DOHH2 (cell line): ENCODE measurements at regions not wholly inside any gene's neighbourhood (a gene's known extent, or its start where the extent isn't known, plus 50 kb on each side); places are given as distances from the start of the nearest gene placed in this dataset.

Experiments
- H3F3A ChIP-seq: fragments of 200-600 bp; sonication (generic), shearing (Covaris generic); 2 replicates; pipeline ENCODE4 v1.6.0; 2016; ENCODE audit warnings: antibody characterized with exemption, mild to moderate bottlenecking; ENCODE audit not compliant: control insufficient read depth, insufficient read depth
- H3K27ac ChIP-seq: fragments of 200-600 bp; sonication (generic); 2 replicates; pipeline ENCODE4 v1.5.1; 2014; ENCODE audit warnings: low read depth, mild to moderate bottlenecking, low read length, moderate library complexity
- H3K27me3 ChIP-seq: fragments of 200-600 bp; sonication (generic); 2 replicates; pipeline ENCODE4 v1.6.1; 2014; ENCODE audit warnings: mild to moderate bottlenecking, low read length, mixed read lengths; ENCODE audit not compliant: control insufficient read depth
- H3K36me3 ChIP-seq: fragments of 200-600 bp; sonication (generic); 2 replicates; pipeline ENCODE4 v1.6.1; 2014; ENCODE audit warnings: mild to moderate bottlenecking, low read length, moderate library complexity, mixed read lengths; ENCODE audit not compliant: control insufficient read depth
- H3K4me1 ChIP-seq: fragments of 200-600 bp; sonication (generic); 2 replicates; pipeline ENCODE4 v1.6.1; 2014; ENCODE audit warnings: mild to moderate bottlenecking, low read length, mixed read lengths; ENCODE audit not compliant: control insufficient read depth
- H3K4me2 ChIP-seq: fragments of 200-600 bp; sonication (generic); 2 replicates; pipeline ENCODE4 v1.6.0; 2014; ENCODE audit warnings: mild to moderate bottlenecking, low read length, moderate library complexity
- H3K4me3 ChIP-seq: fragments of 200-600 bp; sonication (generic); 2 replicates; pipeline ENCODE4 v1.5.1; 2014; ENCODE audit warnings: mild to moderate bottlenecking, low read length, mixed read lengths
- H3K79me2 ChIP-seq: fragments of 200-600 bp; sonication (generic); 2 replicates; pipeline ENCODE4 v1.6.1; 2014; ENCODE audit warnings: mild to moderate bottlenecking, low read length, mixed read lengths; ENCODE audit not compliant: control insufficient read depth
- H3K9me2 ChIP-seq: fragments of 200-600 bp; sonication (generic); replicated peaks from 2 replicates; pipeline ENCODE4 v1.6.1; 2014; ENCODE audit warnings: mild to moderate bottlenecking, low read length, mixed read lengths; ENCODE audit not compliant: control insufficient read depth
- H3K9me3 ChIP-seq: fragments of 200-600 bp; sonication (generic); 2 replicates; pipeline ENCODE4 v1.6.1; 2014; ENCODE audit warnings: antibody characterized with exemption, low read length, mixed read lengths; ENCODE audit not compliant: control insufficient read depth, insufficient read depth
- H4K20me1 ChIP-seq: fragments of 200-600 bp; sonication (generic); 2 replicates; pipeline ENCODE4 v1.6.0; 2014; ENCODE audit warnings: low read depth, mild to moderate bottlenecking, antibody characterized with exemption, low read length, moderate library complexity; ENCODE audit not compliant: control insufficient read depth, insufficient read depth
- CTCF ChIP-seq: fragments of 200-600 bp; sonication (generic); IDR thresholded peaks from one replicate; pipeline ENCODE4 v1.5.1; 2014; ENCODE audit warnings: antibody characterized with exemption, mild to moderate bottlenecking, low read depth, low read length; ENCODE audit not compliant: poor library complexity, severe bottlenecking
- EZH2phosphoT487 ChIP-seq: fragments of 200-600 bp; sonication (generic); IDR thresholded peaks from 2 replicates; pipeline ENCODE4 v1.6.1; 2017; ENCODE audit warnings: borderline replicate concordance, mild to moderate bottlenecking, antibody characterized with exemption, low read length, moderate library complexity, mixed read lengths

DNA sequence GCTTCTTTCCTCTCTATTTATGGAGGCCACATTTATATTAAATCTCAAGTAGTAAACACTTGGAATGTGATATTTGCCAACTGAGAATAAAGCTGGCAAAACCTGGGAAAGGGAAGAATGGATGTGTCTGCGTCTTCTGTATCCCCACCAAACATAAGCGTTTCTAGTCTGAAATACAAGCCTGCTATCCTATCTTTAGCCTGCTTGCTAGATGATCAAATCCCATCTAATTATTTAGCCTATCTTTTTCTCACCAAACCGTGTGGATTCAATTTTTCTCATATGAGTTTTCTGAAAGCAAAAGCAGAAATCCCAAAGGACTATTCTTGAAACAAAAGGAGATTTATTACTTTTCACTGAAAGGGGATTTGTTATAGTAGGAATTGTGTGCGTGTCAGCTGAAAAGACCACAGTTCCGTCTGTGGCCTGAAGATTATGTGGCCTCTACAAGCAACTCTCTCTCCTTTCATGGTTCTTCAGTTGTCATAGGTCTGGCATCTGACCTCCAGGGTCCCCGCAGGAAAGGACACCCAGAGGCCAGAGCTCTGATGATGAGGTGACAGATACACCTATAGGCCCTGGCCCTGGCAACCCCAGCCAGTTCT lies 266.0 kb upstream of the MCTP2 start:
- no peaks in the 10 kb centered on the region for H3K9me2 ChIP-seq
- no peaks in the 10 kb centered on the region for H3K79me2 ChIP-seq
- no peaks in the 10 kb centered on the region for H3K27me3 ChIP-seq
- no peak overlapping the region for H3K4me2 ChIP-seq
- no peak overlapping the region for H3K27ac ChIP-seq
- H3K36me3 ChIP-seq, result no peaks in the 10 kb centered on the region
- no peaks in the 10 kb centered on the region for H3F3A ChIP-seq
- no peak overlapping the region for H3K4me3 ChIP-seq
- no peak for TF ChIP-seq CTCF
- no peak for TF ChIP-seq EZH2phosphoT487
- no peaks in the 10 kb centered on the region for H3K9me3 ChIP-seq
- no peaks in the 10 kb centered on the region for H4K20me1 ChIP-seq
- no peaks in the 10 kb centered on the region for H3K4me1 ChIP-seq

DNA sequence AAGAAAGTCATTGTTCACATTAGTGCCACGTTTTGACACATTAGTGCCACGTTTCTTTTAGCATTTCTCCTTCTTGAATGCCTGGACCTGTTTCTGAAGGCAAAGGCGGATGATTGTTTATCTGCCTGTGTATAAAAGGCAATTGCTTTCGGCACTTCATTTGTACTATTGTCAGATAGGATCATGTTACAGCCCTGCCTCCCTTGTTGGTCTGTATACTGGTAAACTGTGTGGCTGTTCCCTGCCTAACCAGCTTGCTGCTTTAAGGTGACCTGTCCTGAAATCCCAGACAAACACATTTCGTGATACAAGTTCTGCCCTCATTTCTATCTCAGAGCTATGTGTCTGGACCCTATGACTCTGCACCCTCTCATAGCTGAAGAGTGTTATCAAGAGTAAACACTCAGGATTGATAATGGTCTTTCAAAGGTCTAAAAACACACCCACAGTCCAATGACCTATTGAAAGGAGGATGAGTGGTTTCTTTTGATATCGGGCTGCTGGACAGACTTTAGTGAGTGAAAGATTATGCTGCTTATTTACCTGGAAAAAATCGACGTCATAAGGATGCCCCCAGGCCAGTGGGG lies 276.3 kb upstream of the MCTP2 start:
- Histone ChIP-seq H3K79me2 (no peaks in the 10 kb centered on the region), H3K4me2 (no peak overlapping the region), H3K27ac (no peak overlapping the region), H3K4me1 (no peaks in the 10 kb centered on the region), H4K20me1 (no peaks in the 10 kb centered on the region), H3K9me2 (no peaks in the 10 kb centered on the region), H3K27me3 (no peaks in the 10 kb centered on the region), H3K4me3 (no peak overlapping the region), H3K9me3 (no peaks in the 10 kb centered on the region), H3K36me3 (no peaks in the 10 kb centered on the region), H3F3A (no peaks in the 10 kb centered on the region)
- TF ChIP-seq CTCF (no peak), EZH2phosphoT487 (no peak)

DNA sequence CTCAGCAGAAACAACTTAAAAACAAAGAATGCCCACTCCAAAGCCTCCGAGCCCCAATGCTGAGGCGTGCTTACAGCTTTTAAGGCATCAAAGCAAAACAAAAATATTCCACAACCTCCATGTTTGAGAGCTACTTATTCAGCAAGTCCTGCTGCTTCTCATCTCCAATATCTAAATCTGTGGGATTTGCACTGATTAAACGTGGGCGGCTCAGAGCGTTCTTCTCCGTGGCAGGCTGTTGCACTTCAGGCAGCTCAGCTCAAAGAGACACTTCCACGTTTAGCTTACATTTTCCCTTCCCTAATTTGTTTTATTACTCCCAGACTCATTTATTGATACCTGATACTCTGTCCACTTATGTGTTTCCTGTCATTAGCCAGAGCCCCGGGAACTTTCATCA lies 282.6 kb upstream of the MCTP2 start:
- TF ChIP-seq CTCF (no peak), EZH2phosphoT487 (no peak)
- H3K4me3 ChIP-seq, result no peak overlapping the region

More for the DNA sequence above, 282.6 kb upstream of the MCTP2 start:
- no peaks in the 10 kb centered on the region for H3K9me2 ChIP-seq
- H3K27ac ChIP-seq, result no peak overlapping the region
- no peaks in the 10 kb centered on the region for H3K79me2 ChIP-seq
- no peaks in the 10 kb centered on the region for H3K9me3 ChIP-seq
- H3K4me2 ChIP-seq, result no peak overlapping the region
- 0 out of 2 replicates have a peak, but pooled peaks cover 2% of the 10 kb centered on the region for H3K27me3 ChIP-seq
- no peaks in the 10 kb centered on the region for H3K4me1 ChIP-seq
- H3F3A ChIP-seq, result no peaks in the 10 kb centered on the region
- no peaks in the 10 kb centered on the region for H3K36me3 ChIP-seq
- H4K20me1 ChIP-seq, result no peaks in the 10 kb centered on the region
